GM13976 (cell line): ENCODE measurements at regions not wholly inside any gene's neighbourhood (a gene's known extent, or its start where the extent isn't known, plus 50 kb on each side); places are given as distances from the start of the nearest gene placed in this dataset.

Source experiments
- DNase-seq: peaks from one replicate; pipeline ENCODE4 v3.0.0; 2012; ENCODE audit warnings: low spot score
- CTCF ChIP-seq: IDR thresholded peaks from 2 replicates; pipeline ENCODE4 v1.5.1; 2012; ENCODE audit warnings: borderline replicate concordance, mild to moderate bottlenecking; ENCODE audit not compliant: insufficient read depth; ENCODE audit errors: extremely low read depth, missing control alignments, control extremely low read depth
- in situ Hi-C: fragments of 300-500 bp; cut with MboI; formaldehyde crosslinking; loops from one replicate; pipeline ENCODE4 v1.12.0; 2022; ENCODE audit warnings: low sequenced_read_pairs, mixed read lengths, inconsistent platforms; ENCODE audit not compliant: unreplicated experiment

- no peak for TF ChIP-seq CTCF
- DNase-seq = no peak
- in situ Hi-C loops = no loop called here
These were observed 112.7 kb upstream of the TMPO start for GRCh38 chr12:98402671-98403070.

- TF ChIP-seq CTCF = no peak
- in situ Hi-C loops = no loop called here
- no peak for DNase-seq
These were observed 112.0 kb upstream of the TMPO start for GRCh38 chr12:98403385-98403784.

GRCh38 chr12:98403936-98404335, 111.5 kb upstream of the TMPO start:
- TF ChIP-seq CTCF = no peak
- in situ Hi-C loops = no loop called here
- DNase-seq = no peak

- TF ChIP-seq CTCF = no peak
- in situ Hi-C loops = no loop called here
- DNase-seq = no peak
These were observed 109.5 kb upstream of the TMPO start for GRCh38 chr12:98405805-98406366.

GRCh38 chr12:98406378-98406777, 109.0 kb upstream of the TMPO start:
- no peak for TF ChIP-seq CTCF
- no peak for DNase-seq
- in situ Hi-C loops = no loop called here

- in situ Hi-C loops = no loop called here
- DNase-seq = no peak
- TF ChIP-seq CTCF = no peak
These were observed 106.7 kb upstream of the TMPO start for GRCh38 chr12:98408681-98409080.

- no peak for DNase-seq
- no peak for TF ChIP-seq CTCF
- in situ Hi-C loops = no loop called here
These were observed 105.8 kb upstream of the TMPO start for GRCh38 chr12:98409548-98409947.
